HG02623 (cell line): ENCODE measurements at regions not wholly inside any gene's neighbourhood (a gene's known extent, or its start where the extent isn't known, plus 50 kb on each side); places are given as distances from the start of the nearest gene placed in this dataset.
"Not testable (repeated sequence)": the region's sequence is repeated elsewhere in the genome, so short reads cannot be mapped to it uniquely, and the experiment has no call there.

Experiments used
- ATAC-seq: cut with Tn5 transposase; IDR thresholded peaks from one replicate; pipeline ENCODE4 v1.9.1; 2021; ENCODE audit warnings: moderate library complexity; ENCODE audit not compliant: unreplicated experiment

GRCh38 chr2:139730197-139730596 is 950.0 kb upstream of the NXPH2 start:
- ATAC-seq = no peak

GRCh38 chr2:139721411-139721995 is 941.3 kb upstream of the NXPH2 start:
- no peak for ATAC-seq

- ATAC-seq = no peak
These were observed 939.9 kb upstream of the NXPH2 start for GRCh38 chr2:139720056-139720455.

- no peak for ATAC-seq
These were observed 924.4 kb upstream of the NXPH2 start for GRCh38 chr2:139704606-139705005.

GRCh38 chr2:139694327-139694726 is 914.1 kb upstream of the NXPH2 start:
- ATAC-seq = no peak

GRCh38 chr2:139686205-139686604 is 906.0 kb upstream of the NXPH2 start:
- no peak for ATAC-seq

- ATAC-seq = no peak
These were observed 905.1 kb upstream of the NXPH2 start for GRCh38 chr2:139685090-139685983.

- ATAC-seq = no peak
These were observed 904.2 kb upstream of the NXPH2 start for GRCh38 chr2:139684286-139684860.

GRCh38 chr2:139674577-139674976 is 894.4 kb upstream of the NXPH2 start:
- ATAC-seq = no peak

GRCh38 chr2:139673447-139673846 is 893.3 kb upstream of the NXPH2 start:
- ATAC-seq = not testable (repeated sequence)

- ATAC-seq = no peak
These were observed 889.5 kb upstream of the NXPH2 start for GRCh38 chr2:139669675-139670074.

GRCh38 chr2:139652385-139652784 is 872.2 kb upstream of the NXPH2 start:
- no peak for ATAC-seq

GRCh38 chr2:139645617-139646016 is 865.4 kb upstream of the NXPH2 start:
- ATAC-seq = no peak

GRCh38 chr2:139643139-139643538 is 862.9 kb upstream of the NXPH2 start:
- no peak for ATAC-seq

- no peak for ATAC-seq
These were observed 851.8 kb upstream of the NXPH2 start for GRCh38 chr2:139631966-139632365.

- ATAC-seq = no peak
These were observed 848.7 kb upstream of the NXPH2 start for GRCh38 chr2:139628931-139629330.

- no peak for ATAC-seq
These were observed 845.9 kb upstream of the NXPH2 start for GRCh38 chr2:139626128-139626527.

- no peak for ATAC-seq
These were observed 842.5 kb upstream of the NXPH2 start for GRCh38 chr2:139622691-139623090.

- no peak for ATAC-seq
These were observed 837.6 kb upstream of the NXPH2 start for GRCh38 chr2:139617747-139618146.

GRCh38 chr2:139613264-139613663 is 833.1 kb upstream of the NXPH2 start:
- ATAC-seq = no peak

GRCh38 chr2:139610512-139610911 is 830.3 kb upstream of the NXPH2 start:
- ATAC-seq = no peak

GRCh38 chr2:139609109-139609508 is 828.9 kb upstream of the NXPH2 start:
- no peak for ATAC-seq
